Keratinocyte (primary cell): ENCODE measurements at regions not wholly inside any gene's neighbourhood (a gene's known extent, or its start where the extent isn't known, plus 50 kb on each side); places are given as distances from the start of the nearest gene placed in this dataset.
"Not testable (repeated sequence)": the region's sequence is repeated elsewhere in the genome, so short reads cannot be mapped to it uniquely, and the experiment has no call there.

Experiments
- DNase-seq: peaks from one replicate; pipeline ENCODE4 v3.0.0-alpha.2; 2011; ENCODE audit warnings: low read depth, missing footprints, low spot score
- FAIRE-seq: peaks from 2 replicates; lab custom pipeline; 2011; peaks lifted over from hg19 to GRCh38; lab: Jason Lieb, UNC
- H2AFZ ChIP-seq: 2 replicates; pipeline ENCODE4 v1.6.0; 2012; ENCODE audit warnings: low read length, control low read depth, inconsistent platforms; ENCODE audit not compliant: control insufficient read depth
- H3K27ac ChIP-seq: 2 replicates; pipeline ENCODE4 v1.5.1; 2011; ENCODE audit warnings: low read length; ENCODE audit not compliant: control insufficient read depth, insufficient read depth
- H3K27me3 ChIP-seq: 3 replicates; pipeline ENCODE4 v1.6.0; 2011; ENCODE audit warnings: low read length; ENCODE audit not compliant: control insufficient read depth, insufficient read depth; ENCODE audit errors: extremely low read depth
- H3K36me3 ChIP-seq, 2 experiments: 2 replicates in 1 of 2; 3 replicates in 1 of 2; pipeline ENCODE4 v1.5.1; 2011; ENCODE audit warnings: low read length in 2 of 2, mild to moderate bottlenecking in 1 of 2; ENCODE audit not compliant: control insufficient read depth in 2 of 2, insufficient read depth in 2 of 2; ENCODE audit errors: extremely low read depth in 1 of 2
- H3K4me1 ChIP-seq: 3 replicates; pipeline ENCODE4 v1.5.1; 2011; ENCODE audit warnings: low read length; ENCODE audit not compliant: control insufficient read depth, insufficient read depth; ENCODE audit errors: extremely low read depth
- H3K4me2 ChIP-seq: 3 replicates; pipeline ENCODE4 v1.6.0; 2011; ENCODE audit warnings: low read depth, low read length; ENCODE audit not compliant: control insufficient read depth, insufficient read depth; ENCODE audit errors: extremely low read depth
- H3K4me3 ChIP-seq, 3 experiments: fragments of 200-600 bp in 1 of 3; sonication (generic) in 1 of 3; 2 replicates in 2 of 3; 3 replicates in 1 of 3; pipeline ENCODE4 v1.5.1; 2011 to 2016; ENCODE audit warnings: low read length in 3 of 3, mild to moderate bottlenecking in 3 of 3, control low read depth in 2 of 3, inconsistent platforms in 1 of 3, low read depth in 1 of 3, mixed read lengths in 1 of 3, mixed run types in 1 of 3, moderate library complexity in 1 of 3; ENCODE audit not compliant: control insufficient read depth in 2 of 3, insufficient read depth in 2 of 3; ENCODE audit errors: extremely low read depth in 1 of 3
- H3K79me2 ChIP-seq: 2 replicates; pipeline ENCODE4 v1.6.0; 2012; ENCODE audit warnings: low read length; ENCODE audit not compliant: control insufficient read depth, insufficient read depth
- H3K9ac ChIP-seq: 3 replicates; pipeline ENCODE4 v1.6.0; 2011; ENCODE audit warnings: low read length; ENCODE audit not compliant: control insufficient read depth, insufficient read depth; ENCODE audit errors: extremely low read depth
- H3K9me1 ChIP-seq: 3 replicates; pipeline ENCODE4 v1.6.0; 2011; ENCODE audit warnings: low read length; ENCODE audit not compliant: control insufficient read depth, insufficient read depth; ENCODE audit errors: extremely low read depth
- H3K9me3 ChIP-seq: 2 replicates; pipeline ENCODE4 v1.5.1; 2012; ENCODE audit warnings: low read depth, low read length; ENCODE audit not compliant: control insufficient read depth
- H4K20me1 ChIP-seq: 3 replicates; pipeline ENCODE4 v1.6.0; 2011; ENCODE audit warnings: low read length; ENCODE audit not compliant: control insufficient read depth, insufficient read depth; ENCODE audit errors: extremely low read depth
- EZH2 ChIP-seq: IDR thresholded peaks from one replicate; pipeline ENCODE4 v1.6.1; 2012; ENCODE audit warnings: inconsistent platforms, mild to moderate bottlenecking, low read length, moderate library complexity
- dilution Hi-C: fragments of 300-500 bp; cut with MboI; formaldehyde crosslinking; loops from one replicate; pipeline ENCODE4 v1.7.0; 2020; ENCODE audit warnings: low sequenced_read_pairs; ENCODE audit not compliant: extremely low pct_ligation_motif_present
- TF ChIP-seq, protein P1 (sequence below), 3 experiments: IDR thresholded peaks in 1 of 3; conservative IDR thresholded peaks in 1 of 3; optimal IDR thresholded peaks in 1 of 3; 2 replicates in 2 of 3; 3 replicates in 1 of 3; pipeline versions ENCODE3 to v1.5.1; 2011; ENCODE audit warnings: low read length in 3 of 3, mild to moderate bottlenecking in 3 of 3, moderate library complexity in 2 of 3, control low read depth in 1 of 3, inconsistent platforms in 1 of 3; ENCODE audit not compliant: insufficient read depth in 2 of 3; ENCODE audit errors: extremely low read depth in 1 of 3

- TF ChIP-seq EZH2: no peak
- TF ChIP-seq, protein P1, sequence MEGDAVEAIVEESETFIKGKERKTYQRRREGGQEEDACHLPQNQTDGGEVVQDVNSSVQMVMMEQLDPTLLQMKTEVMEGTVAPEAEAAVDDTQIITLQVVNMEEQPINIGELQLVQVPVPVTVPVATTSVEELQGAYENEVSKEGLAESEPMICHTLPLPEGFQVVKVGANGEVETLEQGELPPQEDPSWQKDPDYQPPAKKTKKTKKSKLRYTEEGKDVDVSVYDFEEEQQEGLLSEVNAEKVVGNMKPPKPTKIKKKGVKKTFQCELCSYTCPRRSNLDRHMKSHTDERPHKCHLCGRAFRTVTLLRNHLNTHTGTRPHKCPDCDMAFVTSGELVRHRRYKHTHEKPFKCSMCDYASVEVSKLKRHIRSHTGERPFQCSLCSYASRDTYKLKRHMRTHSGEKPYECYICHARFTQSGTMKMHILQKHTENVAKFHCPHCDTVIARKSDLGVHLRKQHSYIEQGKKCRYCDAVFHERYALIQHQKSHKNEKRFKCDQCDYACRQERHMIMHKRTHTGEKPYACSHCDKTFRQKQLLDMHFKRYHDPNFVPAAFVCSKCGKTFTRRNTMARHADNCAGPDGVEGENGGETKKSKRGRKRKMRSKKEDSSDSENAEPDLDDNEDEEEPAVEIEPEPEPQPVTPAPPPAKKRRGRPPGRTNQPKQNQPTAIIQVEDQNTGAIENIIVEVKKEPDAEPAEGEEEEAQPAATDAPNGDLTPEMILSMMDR (optimal IDR thresholded peaks at IDR 0.05 in 1 of 3, IDR thresholded peaks at IDR 0.05 in 1 of 3, conservative IDR thresholded peaks at IDR 0.05 in 1 of 3; ENCODE audit: extremely low read depth in 1 of 3, insufficient read depth in 2 of 3, low read length in 3 of 3): no peak
- FAIRE-seq (no peak), DNase-seq (no peak)
- no peaks in the 10 kb centered on the region for H3K9me1 ChIP-seq
- no peaks in the 10 kb centered on the region for H3K4me1 ChIP-seq
- dilution Hi-C loops: no loop called here
- no peaks in the 10 kb centered on the region for H3K36me3 ChIP-seq
- H3K4me3 ChIP-seq: no peak overlapping the region
- no peak overlapping the region for H2AFZ ChIP-seq
- H4K20me1 ChIP-seq: no peaks in the 10 kb centered on the region
- no peak overlapping the region for H3K4me2 ChIP-seq
- no peak overlapping the region for H3K27ac ChIP-seq
- H3K79me2 ChIP-seq: no peaks in the 10 kb centered on the region
- H3K9ac ChIP-seq: no peak overlapping the region
- no peaks in the 10 kb centered on the region for H3K9me3 ChIP-seq
- H3K27me3 ChIP-seq: no peaks in the 10 kb centered on the region
These were observed 50.5 kb upstream of the PARP4 start for GRCh38 chr13:24563087-24563486.

GRCh38 chr13:24563971-24564370 is 51.4 kb upstream of the PARP4 start:
- H3K27me3 ChIP-seq, H3K36me3 ChIP-seq, H3K4me2 ChIP-seq, H3K4me3 ChIP-seq, H2AFZ ChIP-seq, H4K20me1 ChIP-seq, H3K4me1 ChIP-seq, H3K9ac ChIP-seq, DNase-seq, H3K9me3 ChIP-seq, H3K9me1 ChIP-seq, dilution Hi-C loops, H3K79me2 ChIP-seq, H3K27ac ChIP-seq: not testable (repeated sequence)
- peak; percentile 89 for FAIRE-seq

GRCh38 chr13:24564881-24565280 is 52.3 kb upstream of the PARP4 start:
- Histone ChIP-seq H3K27ac (no peak overlapping the region), H3K4me3 (no peak overlapping the region), H3K9ac (no peak overlapping the region), H3K4me1 (no peaks in the 10 kb centered on the region), H2AFZ (no peak overlapping the region), H4K20me1 (no peaks in the 10 kb centered on the region), H3K4me2 (no peak overlapping the region), H3K9me1 (no peaks in the 10 kb centered on the region), H3K9me3 (no peaks in the 10 kb centered on the region), H3K36me3 (no peaks in the 10 kb centered on the region), H3K27me3 (no peaks in the 10 kb centered on the region), H3K79me2 (no peaks in the 10 kb centered on the region)
- DNase-seq (no peak), FAIRE-seq (no peak)
- TF ChIP-seq, protein P1 (optimal IDR thresholded peaks at IDR 0.05 in 1 of 3, IDR thresholded peaks at IDR 0.05 in 1 of 3, conservative IDR thresholded peaks at IDR 0.05 in 1 of 3; ENCODE audit: extremely low read depth in 1 of 3, insufficient read depth in 2 of 3, low read length in 3 of 3): no peak
- no peak for TF ChIP-seq EZH2
- dilution Hi-C loops: no loop called here

DNA sequence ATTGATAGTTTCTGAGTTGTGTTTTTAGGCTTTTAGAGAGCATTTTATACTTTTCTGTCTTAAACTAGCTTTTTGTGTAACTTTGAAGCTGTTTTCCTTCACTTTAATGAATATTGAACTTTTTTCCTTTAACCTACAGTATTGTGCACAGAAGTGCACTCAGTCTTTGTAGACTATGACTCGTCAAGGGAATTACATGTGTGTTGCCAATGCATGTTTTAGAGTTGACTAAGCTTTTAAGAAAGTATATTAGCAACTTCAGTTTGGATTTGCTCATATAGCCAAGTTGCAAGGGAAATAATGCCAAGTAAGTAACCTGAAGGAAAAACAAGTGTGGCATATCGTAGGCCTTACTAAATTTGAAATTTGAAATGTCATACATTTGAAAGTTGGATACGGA is 55.0 kb upstream of the PARP4 start:
- H3K27me3 ChIP-seq, H3K4me1 ChIP-seq, H3K9me1 ChIP-seq, dilution Hi-C loops, H3K36me3 ChIP-seq, H2AFZ ChIP-seq, H3K27ac ChIP-seq, H3K9me3 ChIP-seq, H3K4me3 ChIP-seq, H3K79me2 ChIP-seq, H3K4me2 ChIP-seq, H3K9ac ChIP-seq, H4K20me1 ChIP-seq: not testable (repeated sequence)
- DNase-seq (peak; percentile 11), FAIRE-seq (peak; percentile 78)
